Fibroblast of lung (primary cell): ENCODE measurements at regions not wholly inside any gene's neighbourhood (a gene's known extent, or its start where the extent isn't known, plus 50 kb on each side); places are given as distances from the start of the nearest gene placed in this dataset.
A peak's percentile ranks its signal among the peaks of the same experiment; 100 is the strongest.

Source experiments
- DNase-seq, 2 donors: peaks; one replicate each; pipeline versions ENCODE4 v3.0.0 to v3.0.0-alpha.2; 2010; ENCODE audit warnings: low read depth in 2 of 2
- H2AFZ ChIP-seq: 2 replicates; pipeline ENCODE4 v1.5.1; 2012; ENCODE audit warnings: low read length, control low read depth, inconsistent platforms
- H3K27ac ChIP-seq: 2 replicates; pipeline ENCODE4 v1.5.1; 2011; ENCODE audit warnings: low read length, control low read depth; ENCODE audit not compliant: insufficient read depth
- H3K27me3 ChIP-seq: 2 replicates; pipeline ENCODE4 v1.5.1; 2011; ENCODE audit warnings: mild to moderate bottlenecking, low read length; ENCODE audit not compliant: control insufficient read depth, insufficient read depth
- H3K36me3 ChIP-seq: 2 replicates; pipeline ENCODE4 v1.5.1; 2011; ENCODE audit warnings: low read length; ENCODE audit not compliant: control insufficient read depth, insufficient read depth
- H3K4me1 ChIP-seq: 2 replicates; pipeline ENCODE4 v1.5.1; 2011; ENCODE audit warnings: low read length; ENCODE audit not compliant: control insufficient read depth, insufficient read depth; ENCODE audit errors: extremely low read depth
- H3K4me2 ChIP-seq: 2 replicates; pipeline ENCODE4 v1.5.1; 2011; ENCODE audit warnings: low read length, control low read depth; ENCODE audit not compliant: insufficient read depth; ENCODE audit errors: extremely low read depth
- H3K4me3 ChIP-seq, 4 experiments: fragments of 200-600 bp in 1 of 4; sonication (generic) in 1 of 4; replicated peaks in 1 of 4; 2 replicates each; pipeline ENCODE4 v1.5.1; 2011 to 2016; ENCODE audit warnings: low read length in 4 of 4, low read depth in 3 of 4, mild to moderate bottlenecking in 3 of 4, control low read depth in 2 of 4, inconsistent platforms in 1 of 4, mixed read lengths in 1 of 4; ENCODE audit not compliant: insufficient read depth in 1 of 4; ENCODE audit errors: control extremely low read depth in 1 of 4
- H3K79me2 ChIP-seq: 2 replicates; pipeline ENCODE4 v1.5.1; 2012; ENCODE audit warnings: mild to moderate bottlenecking, low read length, inconsistent platforms; ENCODE audit not compliant: control insufficient read depth, insufficient read depth
- H3K9ac ChIP-seq: 2 replicates; pipeline ENCODE4 v1.5.1; 2011; ENCODE audit warnings: mild to moderate bottlenecking, low read length, control low read depth; ENCODE audit not compliant: insufficient read depth
- H3K9me3 ChIP-seq: 2 replicates; pipeline ENCODE4 v1.5.1; 2012; ENCODE audit warnings: low read depth, low read length; ENCODE audit not compliant: control insufficient read depth, insufficient read depth
- H4K20me1 ChIP-seq: 2 replicates; pipeline ENCODE4 v1.5.1; 2011; ENCODE audit warnings: low read length; ENCODE audit not compliant: control insufficient read depth, insufficient read depth; ENCODE audit errors: extremely low read depth
- EZH2 ChIP-seq: IDR thresholded peaks from 2 replicates; pipeline ENCODE4 v1.5.1; 2012; ENCODE audit warnings: low read length, control low read depth, mild to moderate bottlenecking; ENCODE audit errors: missing control alignments
- TF ChIP-seq, protein P1 (sequence below), 2 donors: IDR thresholded peaks in 1 of 2; conservative IDR thresholded peaks in 1 of 2; 1 replicate in 1 of 2; 2 replicates in 1 of 2; pipeline ENCODE4 v1.5.1; 2011 to 2012; ENCODE audit warnings: low read length in 2 of 2, control low read depth in 1 of 2, inconsistent platforms in 1 of 2, low read depth in 1 of 2, mild to moderate bottlenecking in 1 of 2

GRCh38 chr1:115545096-115545720 is 96.6 kb upstream of the VANGL1 start:
- H3K4me2 ChIP-seq = no peak overlapping the region
- H3K36me3 ChIP-seq = no peaks in the 10 kb centered on the region
- H3K9me3 ChIP-seq = no peaks in the 10 kb centered on the region
- peak overlapping the region; percentile 81 for H3K27ac ChIP-seq
- TF ChIP-seq, protein P1, sequence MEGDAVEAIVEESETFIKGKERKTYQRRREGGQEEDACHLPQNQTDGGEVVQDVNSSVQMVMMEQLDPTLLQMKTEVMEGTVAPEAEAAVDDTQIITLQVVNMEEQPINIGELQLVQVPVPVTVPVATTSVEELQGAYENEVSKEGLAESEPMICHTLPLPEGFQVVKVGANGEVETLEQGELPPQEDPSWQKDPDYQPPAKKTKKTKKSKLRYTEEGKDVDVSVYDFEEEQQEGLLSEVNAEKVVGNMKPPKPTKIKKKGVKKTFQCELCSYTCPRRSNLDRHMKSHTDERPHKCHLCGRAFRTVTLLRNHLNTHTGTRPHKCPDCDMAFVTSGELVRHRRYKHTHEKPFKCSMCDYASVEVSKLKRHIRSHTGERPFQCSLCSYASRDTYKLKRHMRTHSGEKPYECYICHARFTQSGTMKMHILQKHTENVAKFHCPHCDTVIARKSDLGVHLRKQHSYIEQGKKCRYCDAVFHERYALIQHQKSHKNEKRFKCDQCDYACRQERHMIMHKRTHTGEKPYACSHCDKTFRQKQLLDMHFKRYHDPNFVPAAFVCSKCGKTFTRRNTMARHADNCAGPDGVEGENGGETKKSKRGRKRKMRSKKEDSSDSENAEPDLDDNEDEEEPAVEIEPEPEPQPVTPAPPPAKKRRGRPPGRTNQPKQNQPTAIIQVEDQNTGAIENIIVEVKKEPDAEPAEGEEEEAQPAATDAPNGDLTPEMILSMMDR (conservative IDR thresholded peaks at IDR 0.05 in 1 of 2, IDR thresholded peaks at IDR 0.05 in 1 of 2; ENCODE audit: low read depth in 1 of 2, low read length in 2 of 2) = no peak
- TF ChIP-seq EZH2 = no peak
- H3K79me2 ChIP-seq = no peaks in the 10 kb centered on the region
- DNase-seq = peak in 1 of 2 donors; percentile 12
- peak overlapping the region; percentile 16 for H2AFZ ChIP-seq
- no peak overlapping the region for H3K9ac ChIP-seq
- no peak overlapping the region for H3K4me3 ChIP-seq
- no peaks in the 10 kb centered on the region for H4K20me1 ChIP-seq
- peaks cover 13% of the 10 kb centered on the region for H3K4me1 ChIP-seq
- H3K27me3 ChIP-seq = no peaks in the 10 kb centered on the region

DNA sequence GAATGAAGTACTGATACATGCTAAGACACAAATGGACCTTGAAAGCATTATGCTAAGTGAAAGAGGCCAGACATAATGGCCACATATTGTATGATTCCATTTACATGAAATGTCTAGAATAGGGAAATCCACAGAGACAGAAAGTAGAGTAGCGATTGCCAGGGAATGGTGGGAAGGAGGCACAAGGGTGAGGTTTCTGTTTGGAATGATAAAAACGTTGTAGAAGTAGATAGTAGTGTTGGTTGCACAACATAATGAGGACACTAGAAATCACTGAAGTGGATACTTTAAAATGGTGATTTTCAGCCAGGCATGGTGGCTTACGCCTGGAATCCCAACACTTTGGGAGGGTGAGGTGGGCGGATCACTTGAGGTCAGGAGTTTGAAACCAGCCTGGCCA is 97.6 kb upstream of the VANGL1 start:
- H3K27ac ChIP-seq = no peak overlapping the region
- H3K79me2 ChIP-seq = no peaks in the 10 kb centered on the region
- H3K36me3 ChIP-seq = no peaks in the 10 kb centered on the region
- H3K4me2 ChIP-seq = no peak overlapping the region
- H3K9ac ChIP-seq = no peak overlapping the region
- peak; percentile 30 to 63 for DNase-seq
- TF ChIP-seq EZH2 = no peak
- TF ChIP-seq, protein P1 (conservative IDR thresholded peaks at IDR 0.05 in 1 of 2, IDR thresholded peaks at IDR 0.05 in 1 of 2; ENCODE audit: low read depth in 1 of 2, low read length in 2 of 2) = no peak
- H2AFZ ChIP-seq = no peak overlapping the region
- peaks cover 13% of the 10 kb centered on the region for H3K4me1 ChIP-seq
- H3K27me3 ChIP-seq = no peaks in the 10 kb centered on the region
- H3K4me3 ChIP-seq = no peak overlapping the region
- H3K9me3 ChIP-seq = no peaks in the 10 kb centered on the region
- no peaks in the 10 kb centered on the region for H4K20me1 ChIP-seq

GRCh38 chr1:115543247-115543646 is 98.5 kb upstream of the VANGL1 start:
- H3K9ac ChIP-seq = no peak overlapping the region
- no peaks in the 10 kb centered on the region for H3K79me2 ChIP-seq
- no peak overlapping the region for H3K4me2 ChIP-seq
- no peak overlapping the region for H3K4me3 ChIP-seq
- no peak for TF ChIP-seq EZH2
- TF ChIP-seq, protein P1 (conservative IDR thresholded peaks at IDR 0.05 in 1 of 2, IDR thresholded peaks at IDR 0.05 in 1 of 2; ENCODE audit: low read depth in 1 of 2, low read length in 2 of 2) = peak in 1 of 2 donors; percentile 4
- no peak overlapping the region for H2AFZ ChIP-seq
- no peaks in the 10 kb centered on the region for H4K20me1 ChIP-seq
- no peaks in the 10 kb centered on the region for H3K27me3 ChIP-seq
- H3K36me3 ChIP-seq = no peaks in the 10 kb centered on the region
- H3K9me3 ChIP-seq = no peaks in the 10 kb centered on the region
- H3K4me1 ChIP-seq = peaks cover 13% of the 10 kb centered on the region
- H3K27ac ChIP-seq = no peak overlapping the region
- DNase-seq = no peak
